OCI-LY7 (cell line): ENCODE measurements at regions not wholly inside any gene's neighbourhood (a gene's known extent, or its start where the extent isn't known, plus 50 kb on each side); places are given as distances from the start of the nearest gene placed in this dataset.

Source experiments
- BruUV-seq: library from RNA; stranded (reverse); fragments of 400-500 nt; replicated peaks from 2 replicates; lab custom pipeline; 2021; lab: Mats Ljungman, UMichigan
- CTCF ChIA-PET: fragments of 300-600 bp; sonication (Branson Sonifier 250); formaldehyde crosslinking; loops from one replicate; lab custom pipeline; 2022; ENCODE audit warnings: antibody characterized with exemption; ENCODE audit not compliant: unreplicated experiment; lab: Charles Lee
- POLR2A ChIA-PET: fragments of 300-600 bp; sonication (Branson Sonifier 250); formaldehyde crosslinking; loops from one replicate; lab custom pipeline; 2022; ENCODE audit warnings: antibody characterized with exemption; lab: Charles Lee
- DNase-seq: peaks from one replicate; pipeline ENCODE4 v3.0.0-alpha.2; 2015; ENCODE audit warnings: low spot score
- H2AFZ ChIP-seq: fragments of 200-600 bp; sonication (generic), shearing (Covaris generic); 2 replicates; pipeline ENCODE4 v1.6.1; 2014; ENCODE audit warnings: mild to moderate bottlenecking, antibody characterized with exemption, low read length, moderate library complexity
- H3K27ac ChIP-seq: fragments of 200-600 bp; sonication (generic); 2 replicates; pipeline ENCODE4 v1.5.1; 2014; ENCODE audit warnings: mixed run types, low read depth, mild to moderate bottlenecking, moderate library complexity, low read length, inconsistent platforms; ENCODE audit not compliant: poor library complexity, severe bottlenecking
- H3K36me3 ChIP-seq: fragments of 200-600 bp; sonication (generic); 2 replicates; pipeline ENCODE4 v1.6.1; 2014; ENCODE audit warnings: mild to moderate bottlenecking, antibody characterized with exemption, low read length, moderate library complexity, mixed read lengths; ENCODE audit not compliant: insufficient read depth
- H3K4me1 ChIP-seq: fragments of 200-600 bp; sonication (generic); 2 replicates; pipeline ENCODE4 v1.5.1; 2014; ENCODE audit warnings: mild to moderate bottlenecking, low read length; ENCODE audit not compliant: insufficient read depth, poor library complexity, severe bottlenecking
- H3K4me2 ChIP-seq: fragments of 200-600 bp; sonication (generic); 2 replicates; pipeline ENCODE4 v1.6.1; 2014; ENCODE audit warnings: mild to moderate bottlenecking, low read length
- H3K4me3 ChIP-seq: fragments of 200-600 bp; sonication (generic); 2 replicates; pipeline ENCODE4 v1.5.1; 2014; ENCODE audit warnings: mild to moderate bottlenecking, low read depth, low read length; ENCODE audit not compliant: poor library complexity, severe bottlenecking
- H3K79me2 ChIP-seq: fragments of 200-600 bp; sonication (generic); 2 replicates; pipeline ENCODE4 v1.6.1; 2016; ENCODE audit warnings: low read depth, mild to moderate bottlenecking, low read length, moderate library complexity, mixed read lengths; ENCODE audit not compliant: insufficient read depth
- H3K9me2 ChIP-seq: fragments of 200-600 bp; sonication (generic); 2 replicates; pipeline ENCODE4 v1.6.1; 2016; ENCODE audit warnings: mild to moderate bottlenecking, low read length, mixed read lengths; ENCODE audit not compliant: insufficient read depth
- H3K9me3 ChIP-seq: fragments of 200-600 bp; sonication (generic); 2 replicates; pipeline ENCODE4 v1.6.1; 2014; ENCODE audit warnings: mild to moderate bottlenecking, mixed run types, low read length, mixed read lengths
- H4K20me1 ChIP-seq: fragments of 200-600 bp; sonication (generic); 2 replicates; pipeline ENCODE4 v1.6.1; 2014; ENCODE audit warnings: mild to moderate bottlenecking, antibody characterized with exemption, low read length, moderate library complexity, mixed read lengths; ENCODE audit not compliant: insufficient read depth
- CTCF ChIP-seq: fragments of 200-600 bp; sonication (generic); conservative IDR thresholded peaks from 2 replicates; pipeline ENCODE4 v1.5.1; 2014; ENCODE audit warnings: mild to moderate bottlenecking, antibody characterized with exemption, low read length, moderate library complexity, mixed read lengths
- EZH2phosphoT487 ChIP-seq: fragments of 200-600 bp; sonication (generic); IDR thresholded peaks from 2 replicates; pipeline ENCODE4 v1.6.1; 2018; ENCODE audit warnings: low read depth, borderline replicate concordance, mild to moderate bottlenecking, mixed run types, antibody characterized with exemption, low read length, moderate library complexity, mixed read lengths
- intact Hi-C: fragments of 100-400 bp; cut with micrococcal nuclease; formaldehyde crosslinking; loops from one replicate; pipeline ENCODE4 v1.10.0; 2022; ENCODE audit not compliant: unreplicated experiment

- H3K4me3 ChIP-seq = no peak overlapping the region
- no peaks in the 10 kb centered on the region for H3K79me2 ChIP-seq
- H3K9me3 ChIP-seq = no peaks in the 10 kb centered on the region
- no TSS peak for BruUV-seq
- no peak overlapping the region for H3K4me2 ChIP-seq
- DNase-seq = no peak
- no peaks in the 10 kb centered on the region for H3K36me3 ChIP-seq
- TF ChIP-seq EZH2phosphoT487 = no peak
- no peak for TF ChIP-seq CTCF
- H2AFZ ChIP-seq = no peak overlapping the region
- CTCF ChIA-PET = no interaction called here
- intact Hi-C loops = no loop called here
- no peak overlapping the region for H3K27ac ChIP-seq
- no peaks in the 10 kb centered on the region for H4K20me1 ChIP-seq
- POLR2A ChIA-PET = interaction anchor here (0.7 to 1.9 kb wide), 5 partner anchors 12 to 162 kb away, joined by 3 to 7 read pairs (median 4); no protein-coding TSS in a partner anchor
- no peaks in the 10 kb centered on the region for H3K9me2 ChIP-seq
- H3K4me1 ChIP-seq = peaks cover under 1% of the 10 kb centered on the region
Measured at GRCh38 chr2:60385648-60386047, 167.8 kb downstream of the BCL11A start.

GRCh38 chr2:60383401-60384143 lies 169.9 kb downstream of the BCL11A start:
- H4K20me1 ChIP-seq = no peaks in the 10 kb centered on the region
- no peak overlapping the region for H3K27ac ChIP-seq
- no TSS peak for BruUV-seq
- no peak for DNase-seq
- no peak for TF ChIP-seq CTCF
- no peak for TF ChIP-seq EZH2phosphoT487
- H3K79me2 ChIP-seq = no peaks in the 10 kb centered on the region
- H3K36me3 ChIP-seq = no peaks in the 10 kb centered on the region
- ChIA-PET CTCF (no interaction called here), POLR2A (interaction anchor here (1.0 kb wide), 1 partner anchor 46 kb away, joined by 3 read pairs; no protein-coding TSS in a partner anchor)
- no peak overlapping the region for H3K4me2 ChIP-seq
- no peaks in the 10 kb centered on the region for H3K4me1 ChIP-seq
- intact Hi-C loops = no loop called here
- no peak overlapping the region for H2AFZ ChIP-seq
- no peaks in the 10 kb centered on the region for H3K9me3 ChIP-seq
- no peak overlapping the region for H3K4me3 ChIP-seq
- no peaks in the 10 kb centered on the region for H3K9me2 ChIP-seq

- CTCF ChIA-PET = no interaction called here
- no peaks in the 10 kb centered on the region for H3K4me1 ChIP-seq
- H4K20me1 ChIP-seq = no peaks in the 10 kb centered on the region
- H3K27ac ChIP-seq = no peak overlapping the region
- H2AFZ ChIP-seq = no peak overlapping the region
- H3K9me2 ChIP-seq = no peaks in the 10 kb centered on the region
- H3K79me2 ChIP-seq = no peaks in the 10 kb centered on the region
- POLR2A ChIA-PET = interaction anchor here (0.6 to 1.5 kb wide), 4 partner anchors 10 to 26 kb away, joined by 3 to 7 read pairs (median 4); no protein-coding TSS in a partner anchor
- H3K4me3 ChIP-seq = no peak overlapping the region
- no peak overlapping the region for H3K4me2 ChIP-seq
- no peaks in the 10 kb centered on the region for H3K9me3 ChIP-seq
- intact Hi-C loops = no loop called here
- H3K36me3 ChIP-seq = no peaks in the 10 kb centered on the region
- TF ChIP-seq CTCF (no peak), EZH2phosphoT487 (no peak)
- no peak for DNase-seq
- BruUV-seq = no TSS peak
Measured at GRCh38 chr2:60380411-60380810, 173.0 kb downstream of the BCL11A start.
